ENCODE measurements at regions not wholly inside any gene's neighbourhood (a gene's known extent, or its start where the extent isn't known, plus 50 kb on each side); places are given as distances from the start of the nearest gene placed in this dataset.
A peak's percentile ranks its signal among the peaks of the same experiment; 100 is the strongest.

DNA sequence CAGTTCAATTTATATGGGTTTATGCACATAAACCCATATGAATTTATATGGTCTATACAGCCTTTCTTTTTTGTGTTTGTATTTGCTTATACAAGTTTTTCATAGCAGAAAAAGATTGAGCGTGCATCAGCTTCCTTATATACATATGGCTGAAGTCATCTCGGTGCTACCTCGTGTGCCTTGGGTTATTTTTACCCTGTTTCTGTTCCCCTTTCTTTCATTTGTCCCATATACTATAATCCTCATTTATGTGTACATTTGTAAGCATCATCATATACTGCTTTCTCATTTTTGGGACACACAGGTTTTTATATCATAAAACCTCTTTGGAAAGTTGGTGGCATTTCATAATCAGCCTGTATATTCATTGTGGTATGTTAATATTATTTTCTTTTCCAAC, 107.8 kb upstream of the ADAMTSL1 start:
- 12% methylated on average over 3 of the region's 3 CpGs for WGBS (ENCODE audit: insufficient coverage, insufficient replicate concordance, low lambda C conversion rate, missing lambda C conversion rate)
- RAD21 ChIA-PET (ENCODE audit: unreplicated experiment), result no interaction called here

More for the DNA sequence above, 107.8 kb upstream of the ADAMTSL1 start:
- H3K9me3 ChIP-seq (replicated peaks; ENCODE audit: control insufficient read depth, insufficient read depth, low read length), result no peaks in the 10 kb centered on the region
- no TSS peak for BruUV-seq (replicated peaks)
- no peaks in the 10 kb centered on the region for H3K36me3 ChIP-seq (ENCODE audit: control insufficient read depth in 2 of 2, insufficient read depth in 2 of 2, low read length in 1 of 2)
- H3K9ac ChIP-seq (ENCODE audit: control insufficient read depth, insufficient read depth, low read length), result no peak overlapping the region
- H3K79me2 ChIP-seq (ENCODE audit: control insufficient read depth, insufficient read depth, low read length), result no peaks in the 10 kb centered on the region
- no peak overlapping the region for H3K27ac ChIP-seq (ENCODE audit: control insufficient read depth, insufficient read depth)
- ChIA-PET POLR2A (no interaction called here), CTCF (no interaction called here), SMC1A (ENCODE audit: uncharacterized antibody, unreplicated experiment) (no interaction called here)
- intact Hi-C loops (cut with micrococcal nuclease; ENCODE audit: unreplicated experiment), result no loop called here
- H3K4me2 ChIP-seq (ENCODE audit: control insufficient read depth, insufficient read depth), result no peak overlapping the region
- no peak for DNase-seq (ENCODE audit: low read depth, low spot score)
- no peaks in the 10 kb centered on the region for H3K27me3 ChIP-seq (replicated peaks in 1 of 2; ENCODE audit: control insufficient read depth in 2 of 2, insufficient read depth in 2 of 2, low read length in 1 of 2)
- no peak overlapping the region for H3K4me3 ChIP-seq
- H4K20me1 ChIP-seq (ENCODE audit: control insufficient read depth, insufficient read depth), result no peaks in the 10 kb centered on the region
- peak; percentile 73 for ATAC-seq
- TF ChIP-seq, protein P1, sequence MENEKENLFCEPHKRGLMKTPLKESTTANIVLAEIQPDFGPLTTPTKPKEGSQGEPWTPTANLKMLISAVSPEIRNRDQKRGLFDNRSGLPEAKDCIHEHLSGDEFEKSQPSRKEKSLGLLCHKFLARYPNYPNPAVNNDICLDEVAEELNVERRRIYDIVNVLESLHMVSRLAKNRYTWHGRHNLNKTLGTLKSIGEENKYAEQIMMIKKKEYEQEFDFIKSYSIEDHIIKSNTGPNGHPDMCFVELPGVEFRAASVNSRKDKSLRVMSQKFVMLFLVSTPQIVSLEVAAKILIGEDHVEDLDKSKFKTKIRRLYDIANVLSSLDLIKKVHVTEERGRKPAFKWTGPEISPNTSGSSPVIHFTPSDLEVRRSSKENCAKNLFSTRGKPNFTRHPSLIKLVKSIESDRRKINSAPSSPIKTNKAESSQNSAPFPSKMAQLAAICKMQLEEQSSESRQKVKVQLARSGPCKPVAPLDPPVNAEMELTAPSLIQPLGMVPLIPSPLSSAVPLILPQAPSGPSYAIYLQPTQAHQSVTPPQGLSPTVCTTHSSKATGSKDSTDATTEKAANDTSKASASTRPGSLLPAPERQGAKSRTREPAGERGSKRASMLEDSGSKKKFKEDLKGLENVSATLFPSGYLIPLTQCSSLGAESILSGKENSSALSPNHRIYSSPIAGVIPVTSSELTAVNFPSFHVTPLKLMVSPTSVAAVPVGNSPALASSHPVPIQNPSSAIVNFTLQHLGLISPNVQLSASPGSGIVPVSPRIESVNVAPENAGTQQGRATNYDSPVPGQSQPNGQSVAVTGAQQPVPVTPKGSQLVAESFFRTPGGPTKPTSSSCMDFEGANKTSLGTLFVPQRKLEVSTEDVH (IDR thresholded peaks at IDR 0.05; ENCODE audit: low read depth, partially characterized antibody), result no peak
- TF ChIP-seq, protein P2, sequence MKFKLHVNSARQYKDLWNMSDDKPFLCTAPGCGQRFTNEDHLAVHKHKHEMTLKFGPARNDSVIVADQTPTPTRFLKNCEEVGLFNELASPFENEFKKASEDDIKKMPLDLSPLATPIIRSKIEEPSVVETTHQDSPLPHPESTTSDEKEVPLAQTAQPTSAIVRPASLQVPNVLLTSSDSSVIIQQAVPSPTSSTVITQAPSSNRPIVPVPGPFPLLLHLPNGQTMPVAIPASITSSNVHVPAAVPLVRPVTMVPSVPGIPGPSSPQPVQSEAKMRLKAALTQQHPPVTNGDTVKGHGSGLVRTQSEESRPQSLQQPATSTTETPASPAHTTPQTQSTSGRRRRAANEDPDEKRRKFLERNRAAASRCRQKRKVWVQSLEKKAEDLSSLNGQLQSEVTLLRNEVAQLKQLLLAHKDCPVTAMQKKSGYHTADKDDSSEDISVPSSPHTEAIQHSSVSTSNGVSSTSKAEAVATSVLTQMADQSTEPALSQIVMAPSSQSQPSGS (IDR thresholded peaks at IDR 0.05; ENCODE audit: low read length), result 0 out of 2 replicates have a peak, but pooled peaks have one; percentile 26
- TF ChIP-seq SPI1 (IDR thresholded peaks at IDR 0.05; ENCODE audit: borderline replicate concordance, insufficient read depth, low read depth, low read length), result peak; percentile 77
- 0 out of 2 replicates have a peak, but pooled peaks have one; percentile 19 for TF ChIP-seq CREM (IDR thresholded peaks at IDR 0.05; ENCODE audit: low read depth)
- TF ChIP-seq JUNB (IDR thresholded peaks at IDR 0.05), result peak; percentile 37; the same call in 1 of the 2 replicates
- TF ChIP-seq IKZF1 (conservative IDR thresholded peaks at IDR 0.05), result no peak
- TF ChIP-seq TCF7 (IDR thresholded peaks at IDR 0.05; ENCODE audit: borderline replicate concordance), result no peak
- no peak for TF ChIP-seq NR2C2 (IDR thresholded peaks at IDR 0.05; ENCODE audit: borderline replicate concordance, control insufficient read depth, insufficient read length, low read depth)
- TF ChIP-seq MYB (IDR thresholded peaks at IDR 0.05; ENCODE audit: borderline replicate concordance, low read depth, low read length), result no peak
- peak; percentile 54; the same call in 1 of the 2 replicates for TF ChIP-seq NFIC (IDR thresholded peaks at IDR 0.05; ENCODE audit: low read depth, low read length)
- peak; percentile 28; the same call in 1 of the 2 replicates for TF ChIP-seq MTA3 (IDR thresholded peaks at IDR 0.05; ENCODE audit: borderline replicate concordance, low read length)
- peak; percentile 45 for TF ChIP-seq MEF2B (IDR thresholded peaks at IDR 0.05; ENCODE audit: partially characterized antibody, poor library complexity, severe bottlenecking)
- peak; percentile 70; the same call in 1 of the 2 replicates for TF ChIP-seq MEF2A (IDR thresholded peaks at IDR 0.05; ENCODE audit: insufficient read depth, low read depth, low read length)
- TF ChIP-seq IKZF2 (IDR thresholded peaks at IDR 0.05), result 0 out of 4 replicates have a peak, but pooled peaks of 1 of the 2 experiments have one; percentile 13
- in situ Hi-C loops (cut with MboI), result no loop called here
- peaks cover 6% of the 10 kb centered on the region for H3K4me1 ChIP-seq (ENCODE audit: control insufficient read depth, insufficient read depth, low read length)
- no peak overlapping the region for H2AFZ ChIP-seq (ENCODE audit: control insufficient read depth, low read depth, low read length)
- FAIRE-seq, result no peak
